Endothelial cell of umbilical vein (primary cell): ENCODE measurements at regions not wholly inside any gene's neighbourhood (a gene's known extent, or its start where the extent isn't known, plus 50 kb on each side); places are given as distances from the start of the nearest gene placed in this dataset.

Experiments
- BruUV-seq: library from RNA; stranded (reverse); fragments of 400-500 nt; replicated peaks from 2 replicates; lab custom pipeline; 2021; lab: Mats Ljungman, UMichigan
- CTCF ChIA-PET: fragments of 300-600, 350-600 bp; sonication (Branson Sonifier 250); formaldehyde crosslinking; loops from one replicate; lab custom pipeline; 2021; ENCODE audit warnings: antibody characterized with exemption, inconsistent platforms; lab: Charles Lee
- POLR2A ChIA-PET: fragments of 300-600, 350-600 bp; sonication (Branson Sonifier 250); formaldehyde crosslinking; loops from one replicate; lab custom pipeline; 2021; ENCODE audit warnings: antibody characterized with exemption, inconsistent platforms; lab: Charles Lee
- DNase-seq: peaks from one replicate; pipeline ENCODE4 v3.0.0-alpha.2; 2011; ENCODE audit warnings: low read depth, low spot score
- FAIRE-seq: peaks from 2 replicates; lab custom pipeline; 2011; peaks lifted over from hg19 to GRCh38; lab: Jason Lieb, UNC
- H2AFZ ChIP-seq: 2 replicates; pipeline ENCODE4 v1.6.0; 2012; ENCODE audit warnings: low read depth, low read length, control low read depth, inconsistent platforms
- H3K27ac ChIP-seq: 2 replicates; pipeline ENCODE4 v1.5.1; 2011; ENCODE audit warnings: low read depth, mild to moderate bottlenecking, control low read depth, low read length, moderate library complexity; ENCODE audit not compliant: insufficient read depth
- H3K27me3 ChIP-seq, 2 experiments: 2 replicates each; pipeline versions ENCODE4 v1.6.0 to v1.6.1; 2011; ENCODE audit warnings: low read length in 2 of 2, mixed read lengths in 1 of 2; ENCODE audit not compliant: control insufficient read depth in 2 of 2, insufficient read depth in 2 of 2
- H3K36me3 ChIP-seq, 2 experiments: 2 replicates in 1 of 2; 3 replicates in 1 of 2; pipeline ENCODE4 v1.5.1; 2011; ENCODE audit warnings: low read length in 2 of 2, mild to moderate bottlenecking in 1 of 2, moderate library complexity in 1 of 2; ENCODE audit not compliant: control insufficient read depth in 2 of 2, insufficient read depth in 2 of 2; ENCODE audit errors: extremely low read depth in 1 of 2
- H3K4me1 ChIP-seq: 3 replicates; pipeline ENCODE4 v1.5.1; 2011; ENCODE audit warnings: mild to moderate bottlenecking, low read length; ENCODE audit not compliant: control insufficient read depth, insufficient read depth; ENCODE audit errors: extremely low read depth
- H3K4me2 ChIP-seq: 2 replicates; pipeline ENCODE4 v1.6.1; 2011; ENCODE audit warnings: low read length, control low read depth, mixed read lengths; ENCODE audit not compliant: insufficient read depth
- H3K4me3 ChIP-seq, 3 experiments: fragments of 200-600 bp in 1 of 3; sonication (generic), shearing (Covaris generic) in 1 of 3; replicated peaks in 1 of 3; 2 replicates each; pipeline ENCODE4 v1.5.1; 2011 to 2016; ENCODE audit warnings: control low read depth in 3 of 3, low read length in 3 of 3, mild to moderate bottlenecking in 2 of 3, inconsistent platforms in 1 of 3, low read depth in 1 of 3, moderate library complexity in 1 of 3; ENCODE audit not compliant: insufficient read depth in 1 of 3
- H3K79me2 ChIP-seq: 2 replicates; pipeline ENCODE4 v1.6.0; 2012; ENCODE audit warnings: low read length, inconsistent platforms; ENCODE audit not compliant: control insufficient read depth, insufficient read depth
- H3K9ac ChIP-seq: replicated peaks from 2 replicates; pipeline ENCODE3; 2011; ENCODE audit warnings: low read length, control low read depth; ENCODE audit not compliant: insufficient read depth; ENCODE audit errors: extremely low read depth
- H3K9me1 ChIP-seq: replicated peaks from 3 replicates; pipeline ENCODE4 v1.6.0; 2011; ENCODE audit warnings: mild to moderate bottlenecking, low read length; ENCODE audit not compliant: control insufficient read depth, insufficient read depth; ENCODE audit errors: extremely low read depth
- H3K9me3 ChIP-seq: replicated peaks from 2 replicates; pipeline ENCODE4 v1.5.1; 2012; ENCODE audit warnings: low read length, inconsistent platforms; ENCODE audit not compliant: control insufficient read depth, insufficient read depth
- H4K20me1 ChIP-seq: replicated peaks from 2 replicates; pipeline ENCODE3; 2011; ENCODE audit warnings: mild to moderate bottlenecking, low read length; ENCODE audit not compliant: control insufficient read depth, insufficient read depth; ENCODE audit errors: extremely low read depth
- CTCF ChIP-seq, 2 donors: IDR thresholded peaks; 1 replicate in 1 of 2; 2 replicates in 1 of 2; pipeline ENCODE4 v1.5.1; 2011; ENCODE audit warnings: low read length in 2 of 2, mild to moderate bottlenecking in 2 of 2, moderate library complexity in 2 of 2, control low read depth in 1 of 2, inconsistent platforms in 1 of 2, low read depth in 1 of 2; ENCODE audit not compliant: insufficient read depth in 1 of 2; ENCODE audit errors: extremely low read depth in 1 of 2
- EZH2 ChIP-seq: IDR thresholded peaks from 2 replicates; pipeline ENCODE4 v1.6.1; 2012; ENCODE audit warnings: borderline replicate concordance, low read depth, mild to moderate bottlenecking, moderate library complexity, low read length, inconsistent platforms; ENCODE audit not compliant: severe bottlenecking
- FOS ChIP-seq: IDR thresholded peaks from 2 replicates; pipeline ENCODE4 v1.6.1; 2011; ENCODE audit warnings: mild to moderate bottlenecking, low read length, moderate library complexity, borderline replicate concordance; ENCODE audit not compliant: insufficient read depth
- GATA2 ChIP-seq: IDR thresholded peaks from 2 replicates; pipeline ENCODE4 v1.7.0; 2011; ENCODE audit warnings: low read depth, mild to moderate bottlenecking, moderate library complexity, mixed read lengths, low read length; ENCODE audit not compliant: insufficient read length, insufficient read depth
- JUN ChIP-seq: IDR thresholded peaks from 2 replicates; pipeline ENCODE4 v1.6.1; 2011; ENCODE audit warnings: borderline replicate concordance, low read depth; ENCODE audit not compliant: insufficient read length, insufficient read depth
- MAX ChIP-seq: IDR thresholded peaks from 2 replicates; pipeline ENCODE4 v1.6.1; 2011; ENCODE audit not compliant: insufficient read depth, insufficient read length
- MYC ChIP-seq: IDR thresholded peaks from one replicate; pipeline ENCODE4 v1.6.1; 2011; ENCODE audit warnings: mild to moderate bottlenecking, low read depth, low read length
- POLR2A ChIP-seq: IDR thresholded peaks from 2 replicates; pipeline ENCODE4 v1.6.1; 2012; ENCODE audit warnings: low read depth, mild to moderate bottlenecking, control low read depth, low read length
- POLR2AphosphoS5 ChIP-seq: IDR thresholded peaks from 2 replicates; pipeline ENCODE4 v1.6.1; 2012; ENCODE audit warnings: low read depth, mild to moderate bottlenecking, control low read depth, low read length, moderate library complexity; ENCODE audit not compliant: insufficient read depth
- dilution Hi-C: fragments of 300-500 bp; cut with MboI; formaldehyde crosslinking; loops from one replicate; pipeline ENCODE4 v1.15.0; 2019; ENCODE audit warnings: low sequenced_read_pairs; ENCODE audit not compliant: extremely low pct_ligation_motif_present
- intact Hi-C: fragments of 100-400 bp; cut with micrococcal nuclease; formaldehyde crosslinking; loops from one replicate; pipeline ENCODE4 v1.10.0; 2022

- no peak overlapping the region for H3K27ac ChIP-seq
- FAIRE-seq (no peak), DNase-seq (no peak)
- no peaks in the 10 kb centered on the region for H4K20me1 ChIP-seq
- no peaks in the 10 kb centered on the region for H3K9me3 ChIP-seq
- no peaks in the 10 kb centered on the region for H3K4me1 ChIP-seq
- no peaks in the 10 kb centered on the region for H3K36me3 ChIP-seq
- no peak overlapping the region for H3K4me2 ChIP-seq
- H2AFZ ChIP-seq = no peak overlapping the region
- no peak overlapping the region for H3K9ac ChIP-seq
- no peak overlapping the region for H3K4me3 ChIP-seq
- no TSS peak for BruUV-seq
- intact Hi-C loops = no loop called here
- POLR2A ChIA-PET = no interaction called here
- H3K27me3 ChIP-seq = no peaks in the 10 kb centered on the region
- TF ChIP-seq GATA2 (no peak), MAX (no peak), CTCF (IDR thresholded peaks at IDR 0.05; ENCODE audit: extremely low read depth in 1 of 2, insufficient read depth in 1 of 2, low read depth in 1 of 2, low read length in 2 of 2) (no peak), POLR2A (no peak), JUN (no peak), MYC (no peak), FOS (no peak), POLR2AphosphoS5 (no peak), EZH2 (no peak)
- H3K79me2 ChIP-seq = no peaks in the 10 kb centered on the region
- dilution Hi-C loops = no loop called here
- no peaks in the 10 kb centered on the region for H3K9me1 ChIP-seq
- CTCF ChIA-PET = no interaction called here
These were observed 113.6 kb downstream of the KCNE4 start for GRCh38 chr2:223165423-223166214.
